HCT116 (cell line): ENCODE measurements at regions not wholly inside any gene's neighbourhood (a gene's known extent, or its start where the extent isn't known, plus 50 kb on each side); places are given as distances from the start of the nearest gene placed in this dataset.

ENCODE experiments used
- FOSL1 ChIP-seq: IDR thresholded peaks from 2 replicates; pipeline ENCODE4 v1.6.1; 2012; ENCODE audit warnings: low read depth
- RAD21 ChIP-seq: IDR thresholded peaks from 2 replicates; pipeline ENCODE4 v1.6.1; 2012; ENCODE audit warnings: low read depth, mild to moderate bottlenecking
- TCF7L2 ChIP-seq: IDR thresholded peaks from 2 replicates; pipeline ENCODE4 v1.7.0; 2011; ENCODE audit warnings: borderline replicate concordance, inconsistent platforms; ENCODE audit not compliant: insufficient read depth, insufficient read length; ENCODE audit errors: extremely low read depth
- TF ChIP-seq, protein P1 (sequence below), 3 experiments: fragments of 200-600 bp in 1 of 3; sonication (generic) in 1 of 3; IDR thresholded peaks in 2 of 3; conservative IDR thresholded peaks in 1 of 3; 2 replicates each; pipeline ENCODE4 v1.5.1; 2012 to 2017; ENCODE audit warnings: low read depth in 2 of 3, low read length in 2 of 3, antibody characterized with exemption in 1 of 3, borderline replicate concordance in 1 of 3, control low read depth in 1 of 3, mild to moderate bottlenecking in 1 of 3, mixed read lengths in 1 of 3, mixed run types in 1 of 3, moderate library complexity in 1 of 3; ENCODE audit not compliant: insufficient read depth in 1 of 3

DNA sequence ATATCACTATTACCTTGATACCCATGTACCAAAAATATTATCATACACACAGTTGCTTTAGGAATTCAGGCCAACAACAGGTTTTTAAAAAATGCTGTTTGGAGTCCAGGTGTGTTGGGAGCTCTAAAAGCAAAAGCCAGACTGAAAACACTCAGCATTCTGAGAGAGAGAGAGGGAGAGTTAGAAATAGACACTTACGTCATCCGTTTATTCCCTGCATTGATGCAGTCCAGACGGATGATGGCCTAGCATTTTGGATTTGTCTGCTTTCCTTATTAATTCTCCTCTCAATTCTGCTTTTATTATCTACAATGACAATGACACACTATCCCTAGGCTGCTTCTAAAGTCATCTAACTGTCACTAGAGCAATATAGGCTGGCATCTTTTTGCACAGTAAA is 358.3 kb upstream of the BOD1L1 start:
- TF ChIP-seq RAD21: no peak
- TF ChIP-seq, protein P1, sequence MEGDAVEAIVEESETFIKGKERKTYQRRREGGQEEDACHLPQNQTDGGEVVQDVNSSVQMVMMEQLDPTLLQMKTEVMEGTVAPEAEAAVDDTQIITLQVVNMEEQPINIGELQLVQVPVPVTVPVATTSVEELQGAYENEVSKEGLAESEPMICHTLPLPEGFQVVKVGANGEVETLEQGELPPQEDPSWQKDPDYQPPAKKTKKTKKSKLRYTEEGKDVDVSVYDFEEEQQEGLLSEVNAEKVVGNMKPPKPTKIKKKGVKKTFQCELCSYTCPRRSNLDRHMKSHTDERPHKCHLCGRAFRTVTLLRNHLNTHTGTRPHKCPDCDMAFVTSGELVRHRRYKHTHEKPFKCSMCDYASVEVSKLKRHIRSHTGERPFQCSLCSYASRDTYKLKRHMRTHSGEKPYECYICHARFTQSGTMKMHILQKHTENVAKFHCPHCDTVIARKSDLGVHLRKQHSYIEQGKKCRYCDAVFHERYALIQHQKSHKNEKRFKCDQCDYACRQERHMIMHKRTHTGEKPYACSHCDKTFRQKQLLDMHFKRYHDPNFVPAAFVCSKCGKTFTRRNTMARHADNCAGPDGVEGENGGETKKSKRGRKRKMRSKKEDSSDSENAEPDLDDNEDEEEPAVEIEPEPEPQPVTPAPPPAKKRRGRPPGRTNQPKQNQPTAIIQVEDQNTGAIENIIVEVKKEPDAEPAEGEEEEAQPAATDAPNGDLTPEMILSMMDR (IDR thresholded peaks at IDR 0.05 in 2 of 3, conservative IDR thresholded peaks at IDR 0.05 in 1 of 3; ENCODE audit: borderline replicate concordance in 1 of 3, insufficient read depth in 1 of 3, low read depth in 2 of 3, low read length in 2 of 3): no peak
- no peak for TF ChIP-seq FOSL1
- no peak for TF ChIP-seq TCF7L2
